GM03348 (cell line): ENCODE measurements at regions not wholly inside any gene's neighbourhood (a gene's known extent, or its start where the extent isn't known, plus 50 kb on each side); places are given as distances from the start of the nearest gene placed in this dataset.
"Not testable (repeated sequence)": the region's sequence is repeated elsewhere in the genome, so short reads cannot be mapped to it uniquely, and the experiment has no call there.

Experiments
- DNase-seq: peaks from one replicate; pipeline ENCODE4 v3.0.0; 2012; ENCODE audit warnings: low spot score

DNA sequence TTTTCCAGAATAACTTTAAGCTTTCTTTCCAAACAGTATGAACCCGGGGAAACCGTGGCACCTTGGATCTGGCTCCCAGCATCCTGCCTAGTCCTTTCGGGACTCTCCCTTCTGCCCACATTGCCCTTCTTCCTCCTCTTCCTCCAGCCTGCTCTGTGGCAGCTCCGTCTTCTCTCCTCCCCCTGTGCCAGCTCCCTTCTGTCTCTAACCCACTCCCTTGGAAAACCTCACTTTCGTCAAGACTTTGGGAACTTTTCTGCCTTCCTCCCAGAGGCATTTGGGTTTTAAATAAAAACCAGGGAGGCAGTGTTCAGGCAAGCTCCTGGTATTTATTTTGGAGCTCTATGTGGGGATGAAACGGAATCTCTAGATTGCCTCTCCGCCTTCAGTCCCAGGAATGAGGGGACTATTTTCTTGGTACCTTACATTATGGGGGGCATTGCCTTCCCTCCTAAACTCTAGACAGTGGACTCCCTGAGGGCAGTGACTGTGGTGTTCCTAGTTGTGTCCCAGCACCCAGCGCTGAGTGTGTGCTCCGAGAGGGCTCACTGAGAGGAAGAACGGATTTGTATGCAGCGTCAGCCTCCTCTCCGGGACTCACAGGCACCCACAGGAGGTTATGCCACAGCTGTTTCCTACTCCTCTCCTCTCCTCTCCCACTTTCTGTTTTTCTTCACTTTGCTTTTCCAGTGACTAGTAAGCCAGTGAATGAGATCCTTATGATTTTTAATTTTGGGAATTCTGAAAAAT lies 105.4 kb upstream of the MRPS22 start:
- DNase-seq: peak; percentile 73

GRCh38 chr3:139239550-139239949 lies 104.3 kb upstream of the MRPS22 start:
- no peak for DNase-seq

DNA sequence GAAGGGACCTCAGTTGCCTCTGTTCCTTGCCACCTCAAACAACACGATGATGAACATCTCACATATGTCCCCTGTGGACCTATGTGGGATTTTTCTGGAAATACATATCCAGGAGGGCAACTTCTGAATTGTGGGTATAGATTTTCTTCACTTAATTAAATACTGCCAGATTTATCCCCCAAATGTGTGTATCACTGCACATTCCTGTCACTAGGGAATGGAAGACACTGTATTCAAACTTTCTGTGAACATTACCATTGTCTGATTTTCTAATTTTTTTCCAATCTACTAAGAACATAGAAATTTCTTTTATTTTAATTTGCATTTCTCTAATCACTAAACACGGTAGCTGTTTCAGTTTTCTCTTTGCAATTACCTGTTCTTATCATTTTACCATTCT lies 102.0 kb upstream of the MRPS22 start:
- no peak for DNase-seq

- DNase-seq: no peak
Measured at GRCh38 chr3:139243710-139244109, 100.1 kb upstream of the MRPS22 start.

DNA sequence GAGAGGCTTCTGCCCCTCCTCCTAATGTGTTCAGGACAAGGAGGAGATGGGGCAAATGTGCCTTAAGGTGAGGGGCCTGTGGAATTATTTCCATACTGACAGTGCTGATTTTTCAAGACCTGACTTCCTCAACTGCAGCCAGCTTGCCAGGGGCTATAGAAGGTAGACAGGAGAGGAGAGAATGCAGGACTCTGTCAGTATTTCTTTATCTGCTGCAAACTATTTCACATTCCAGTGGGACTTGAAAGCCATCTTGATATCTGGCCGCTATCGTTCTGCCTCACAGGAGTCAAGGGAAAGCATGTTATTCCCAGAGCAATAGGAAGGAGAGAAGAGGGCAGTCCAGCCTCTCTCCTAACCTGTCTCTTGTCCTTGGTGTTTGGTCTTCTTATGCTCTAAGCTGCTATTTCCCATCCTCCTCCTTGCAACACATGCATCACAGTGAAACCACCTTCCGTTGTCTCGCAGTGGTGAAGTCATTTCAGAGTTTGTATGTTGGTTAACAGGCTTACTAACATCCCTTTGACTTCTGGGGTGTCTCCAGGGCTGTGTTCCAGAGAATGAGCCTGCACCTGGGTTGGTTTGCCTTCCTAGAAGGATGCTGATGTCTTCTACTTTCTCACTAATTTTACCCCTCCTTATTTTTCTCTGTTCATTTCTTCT lies 95.1 kb upstream of the MRPS22 start:
- DNase-seq: no peak

GRCh38 chr3:139251529-139251928 lies 92.3 kb upstream of the MRPS22 start:
- no peak for DNase-seq

GRCh38 chr3:139252719-139253118 lies 91.1 kb upstream of the MRPS22 start:
- no peak for DNase-seq

GRCh38 chr3:139258276-139258675 lies 85.5 kb upstream of the MRPS22 start:
- no peak for DNase-seq

GRCh38 chr3:139259398-139259797 lies 84.4 kb upstream of the MRPS22 start:
- no peak for DNase-seq

DNA sequence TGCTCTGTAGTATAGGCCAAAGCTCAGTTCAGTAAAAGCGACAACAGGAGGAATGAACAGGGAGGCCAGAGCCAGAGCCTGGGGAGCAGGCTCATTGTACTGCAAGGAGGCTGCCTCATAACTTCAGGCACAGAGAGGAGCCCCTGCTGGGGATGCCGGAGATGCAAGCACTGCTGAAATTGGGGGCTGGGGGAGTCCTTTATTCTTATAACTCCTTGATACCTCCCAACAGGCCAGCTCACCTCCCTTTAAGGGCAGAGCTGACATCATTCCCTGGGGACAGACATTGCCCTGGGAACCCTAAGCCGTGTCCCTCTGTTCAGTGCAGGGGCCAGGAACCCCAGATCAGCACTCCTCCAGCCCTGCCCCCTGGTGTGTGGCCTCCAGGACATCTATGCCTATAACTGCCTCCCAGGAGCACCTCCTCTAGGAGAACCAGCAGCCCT lies 83.8 kb upstream of the MRPS22 start:
- DNase-seq: no peak

GRCh38 chr3:139260793-139261736 lies 82.8 kb upstream of the MRPS22 start:
- DNase-seq: no peak

- DNase-seq: no peak
Measured at GRCh38 chr3:139261754-139262586, 81.8 kb upstream of the MRPS22 start.

GRCh38 chr3:139263798-139264197 lies 80.0 kb upstream of the MRPS22 start:
- no peak for DNase-seq

DNA sequence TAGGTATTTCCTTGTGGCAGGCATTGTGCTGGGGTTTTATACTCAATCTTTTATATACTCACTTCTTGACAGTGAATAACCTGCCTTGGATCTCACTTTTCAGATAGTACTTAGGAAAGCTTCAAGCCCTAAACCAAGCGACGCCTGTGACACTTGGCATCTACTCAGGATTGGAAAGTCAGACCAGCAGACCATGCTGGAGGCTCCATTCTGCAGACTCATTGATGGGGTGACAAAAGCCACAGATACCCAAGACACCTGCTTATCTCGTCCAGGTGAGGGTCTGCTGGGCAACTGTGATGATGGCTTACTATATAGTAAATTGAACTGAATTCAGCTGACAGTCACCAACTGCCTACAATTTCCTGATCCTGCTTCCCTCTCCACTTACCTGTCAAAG lies 79.4 kb upstream of the MRPS22 start:
- DNase-seq: no peak

GRCh38 chr3:139265131-139266016 lies 78.4 kb upstream of the MRPS22 start:
- no peak for DNase-seq

DNA sequence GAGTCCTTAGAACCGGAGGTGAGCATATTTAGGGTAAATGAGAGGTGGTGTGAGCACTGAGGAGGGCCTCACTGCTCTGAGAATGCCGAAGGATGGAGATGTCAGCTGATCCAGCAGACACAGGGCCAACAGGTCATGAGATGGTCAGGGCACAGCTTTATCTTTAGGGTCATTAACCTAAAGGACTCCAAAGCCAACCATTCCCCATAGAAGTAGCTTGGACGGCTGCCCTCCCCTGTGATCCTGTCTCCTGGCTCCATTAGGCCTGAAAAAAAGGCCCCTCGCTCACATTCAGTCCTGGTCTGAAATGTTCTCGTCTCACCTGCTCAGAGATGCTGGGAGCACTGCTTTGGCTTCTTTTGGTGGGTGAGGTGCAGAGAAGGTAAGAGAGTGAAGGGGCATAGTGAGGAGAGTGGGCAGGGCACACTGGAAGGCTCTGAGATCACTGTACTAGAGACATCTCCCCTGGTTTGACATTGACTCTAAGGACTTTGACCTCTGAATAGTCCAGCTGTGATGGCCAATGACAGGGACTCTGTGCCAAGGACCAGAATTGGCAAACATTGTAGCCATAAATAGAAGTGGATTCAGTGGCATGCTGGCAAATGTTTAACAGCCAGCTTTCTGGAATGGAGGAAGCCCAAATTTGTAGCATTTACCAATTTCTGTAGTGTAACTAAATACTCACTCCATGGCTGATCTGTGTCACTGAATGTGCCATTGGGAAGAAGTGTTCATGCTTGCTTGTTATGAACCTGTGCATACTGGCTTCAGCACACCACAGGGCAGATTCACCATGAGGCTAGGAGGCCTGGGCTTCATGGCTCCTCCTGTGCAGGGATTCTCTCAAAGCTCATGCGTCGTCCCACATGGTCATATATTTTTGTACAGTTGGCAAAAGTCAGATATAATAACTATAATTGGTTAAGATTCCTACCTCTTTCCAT lies 76.2 kb upstream of the MRPS22 start:
- DNase-seq: no peak

DNA sequence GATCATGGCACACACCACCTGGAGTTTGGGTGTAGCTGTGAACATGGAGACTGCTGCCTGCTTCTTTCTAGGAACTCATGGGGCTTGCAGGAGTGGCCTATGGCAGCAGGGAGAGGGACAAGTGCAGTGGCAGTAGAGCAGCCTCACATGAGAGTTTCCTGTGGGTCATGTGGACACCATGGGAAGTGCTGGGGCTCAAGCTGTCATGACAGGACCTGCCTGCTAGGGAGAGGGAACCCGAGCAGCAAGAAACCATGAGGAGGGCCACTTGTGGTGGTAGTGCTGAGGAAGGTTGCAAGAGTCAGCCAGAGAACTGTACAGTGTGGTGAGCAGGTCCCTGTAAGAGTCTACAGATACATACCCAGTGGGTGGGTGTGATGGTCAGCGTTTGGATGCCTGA lies 73.8 kb upstream of the MRPS22 start:
- DNase-seq: no peak

GRCh38 chr3:139270652-139271051 lies 73.2 kb upstream of the MRPS22 start:
- not testable (repeated sequence) for DNase-seq

DNA sequence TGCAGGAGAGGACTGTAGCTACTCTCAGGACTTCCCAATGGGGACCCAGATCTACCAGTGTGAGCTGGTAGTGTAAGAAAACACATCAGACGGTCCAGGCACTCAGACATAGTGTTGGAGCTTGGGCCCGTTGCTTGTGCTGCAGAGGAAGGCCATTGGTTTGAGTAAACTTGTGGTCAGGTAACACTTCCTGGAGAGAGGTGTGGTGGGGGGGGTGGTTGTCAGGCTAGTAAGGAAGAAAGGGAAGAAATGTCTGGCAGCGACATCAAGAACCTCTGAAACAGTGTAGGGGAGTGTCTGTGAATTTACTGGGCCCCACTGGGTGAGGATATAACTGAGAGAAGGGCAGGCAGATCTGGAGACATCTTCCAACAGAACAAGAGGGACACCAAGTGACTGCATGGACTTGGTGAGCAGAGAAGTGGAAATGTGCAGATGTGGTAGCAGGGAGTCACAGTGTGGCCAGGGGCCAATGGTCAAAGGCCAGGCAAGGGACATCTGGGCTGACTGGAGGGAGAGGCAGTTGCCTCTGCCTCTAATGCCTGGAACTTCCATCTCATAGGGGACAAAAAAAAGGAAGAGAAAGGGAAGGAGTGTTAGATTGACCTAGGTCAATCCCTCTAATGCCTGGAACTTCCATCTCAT lies 63.7 kb upstream of the MRPS22 start:
- no peak for DNase-seq
